Ammon's horn (tissue), 1 donor: ENCODE measurements at regions not wholly inside any gene's neighbourhood (a gene's known extent, or its start where the extent isn't known, plus 50 kb on each side); places are given as distances from the start of the nearest gene placed in this dataset.
"Not testable (repeated sequence)": the region's sequence is repeated elsewhere in the genome, so short reads cannot be mapped to it uniquely, and the experiment has no call there.

Experiments
- DNase-seq: peaks from one replicate; pipeline ENCODE4 v3.0.0-alpha.2; 2016; ENCODE audit warnings: low spot score

GRCh38 chr1:96492236-96492635 lies 229.3 kb upstream of the PTBP2 start:
- no peak for DNase-seq

GRCh38 chr1:96498744-96499340 lies 222.7 kb upstream of the PTBP2 start:
- DNase-seq, result no peak

- peak; percentile 66 for DNase-seq
Observed at GRCh38 chr1:96508233-96508632, 213.4 kb upstream of the PTBP2 start.

GRCh38 chr1:96509339-96509738 lies 212.2 kb upstream of the PTBP2 start:
- no peak for DNase-seq

GRCh38 chr1:96509951-96510350 lies 211.6 kb upstream of the PTBP2 start:
- DNase-seq, result no peak

GRCh38 chr1:96510391-96510790 lies 211.2 kb upstream of the PTBP2 start:
- no peak for DNase-seq

- no peak for DNase-seq
Observed at GRCh38 chr1:96510911-96511310, 210.7 kb upstream of the PTBP2 start.

- no peak for DNase-seq
Observed at GRCh38 chr1:96513136-96513535, 208.4 kb upstream of the PTBP2 start.

GRCh38 chr1:96515430-96515829 lies 206.2 kb upstream of the PTBP2 start:
- DNase-seq, result no peak

- DNase-seq, result no peak
Observed at GRCh38 chr1:96515925-96516324, 205.7 kb upstream of the PTBP2 start.

- DNase-seq, result peak; percentile 15
Observed at GRCh38 chr1:96519851-96520578, 201.6 kb upstream of the PTBP2 start.

- DNase-seq, result peak; percentile 26
Observed at GRCh38 chr1:96520579-96520947, 201.0 kb upstream of the PTBP2 start.

GRCh38 chr1:96521010-96521409 lies 200.6 kb upstream of the PTBP2 start:
- no peak for DNase-seq

- DNase-seq, result peak; percentile 43
Observed at GRCh38 chr1:96521994-96522760, 199.4 kb upstream of the PTBP2 start.

GRCh38 chr1:96522927-96523326 lies 198.7 kb upstream of the PTBP2 start:
- DNase-seq, result no peak

GRCh38 chr1:96524100-96524499 lies 197.5 kb upstream of the PTBP2 start:
- peak; percentile 21 for DNase-seq

GRCh38 chr1:96525657-96526557 lies 195.7 kb upstream of the PTBP2 start:
- no peak for DNase-seq

GRCh38 chr1:96528672-96529071 lies 192.9 kb upstream of the PTBP2 start:
- not testable (repeated sequence) for DNase-seq

- DNase-seq, result no peak
Observed at GRCh38 chr1:96533820-96534219, 187.8 kb upstream of the PTBP2 start.

GRCh38 chr1:96536581-96536980 lies 185.0 kb upstream of the PTBP2 start:
- DNase-seq, result no peak

- peak; percentile 70 for DNase-seq
Observed at GRCh38 chr1:96538111-96538641, 183.4 kb upstream of the PTBP2 start.

- DNase-seq, result peak; percentile 22
Observed at GRCh38 chr1:96538883-96539282, 182.7 kb upstream of the PTBP2 start.
